ENCODE measurements at regions not wholly inside any gene's neighbourhood (a gene's known extent, or its start where the extent isn't known, plus 50 kb on each side); places are given as distances from the start of the nearest gene placed in this dataset.
A peak's percentile ranks its signal among the peaks of the same experiment; 100 is the strongest.

GRCh38 chr2:78315368-78315767 lies 710.1 kb upstream of the REG3G start:
- no peak for DNase-seq

GRCh38 chr2:78318275-78318674 lies 707.2 kb upstream of the REG3G start:
- DNase-seq: no peak

GRCh38 chr2:78330193-78330592 lies 695.3 kb upstream of the REG3G start:
- DNase-seq: no peak

GRCh38 chr2:78351208-78351607 lies 674.3 kb upstream of the REG3G start:
- DNase-seq: peak; percentile 2

GRCh38 chr2:78353168-78353567 lies 672.3 kb upstream of the REG3G start:
- DNase-seq: no peak

GRCh38 chr2:78355967-78356366 lies 669.5 kb upstream of the REG3G start:
- no peak for DNase-seq

- no peak for DNase-seq
Observed at GRCh38 chr2:78383576-78383975, 641.9 kb upstream of the REG3G start.

GRCh38 chr2:78397198-78397597 lies 628.3 kb upstream of the REG3G start:
- no peak for DNase-seq

- no peak for DNase-seq
Observed at GRCh38 chr2:78407960-78408794, 617.3 kb upstream of the REG3G start.

GRCh38 chr2:78408795-78409118 lies 616.7 kb upstream of the REG3G start:
- DNase-seq: no peak

- no peak for DNase-seq
Observed at GRCh38 chr2:78411303-78411702, 614.2 kb upstream of the REG3G start.

- DNase-seq: peak; percentile 7
Observed at GRCh38 chr2:78416625-78417300, 608.7 kb upstream of the REG3G start.

- peak; percentile 15 for DNase-seq
Observed at GRCh38 chr2:78417355-78417754, 608.1 kb upstream of the REG3G start.

- peak; percentile 75 for DNase-seq
Observed at GRCh38 chr2:78418021-78418420, 607.5 kb upstream of the REG3G start.

- no peak for DNase-seq
Observed at GRCh38 chr2:78420132-78420531, 605.4 kb upstream of the REG3G start.

GRCh38 chr2:78423631-78424030 lies 601.9 kb upstream of the REG3G start:
- DNase-seq: no peak

- DNase-seq: no peak
Observed at GRCh38 chr2:78427170-78427569, 598.3 kb upstream of the REG3G start.

- peak; percentile 7 for DNase-seq
Observed at GRCh38 chr2:78431241-78431640, 594.3 kb upstream of the REG3G start.

- no peak for DNase-seq
Observed at GRCh38 chr2:78439122-78439521, 586.4 kb upstream of the REG3G start.

- no peak for DNase-seq
Observed at GRCh38 chr2:78455586-78455985, 569.9 kb upstream of the REG3G start.

- no peak for DNase-seq
Observed at GRCh38 chr2:78457269-78457668, 568.2 kb upstream of the REG3G start.

- no peak for DNase-seq
Observed at GRCh38 chr2:78465707-78466106, 559.8 kb upstream of the REG3G start.

GRCh38 chr2:78476619-78477229 lies 548.8 kb upstream of the REG3G start:
- no peak for DNase-seq

GRCh38 chr2:78486565-78486964 lies 538.9 kb upstream of the REG3G start:
- no peak for DNase-seq

All from DMS153 (cell line).